HepG2 (cell line): ENCODE measurements at regions not wholly inside any gene's neighbourhood (a gene's known extent, or its start where the extent isn't known, plus 50 kb on each side); places are given as distances from the start of the nearest gene placed in this dataset.

Experiments
- ATAC-seq: fragments of 200-7000 bp; cut with Tn5 transposase; 3 replicates; pipeline ENCODE4 v1.9.1; 2020; ENCODE audit warnings: mild to moderate bottlenecking, moderate library complexity
- BruUV-seq: library from RNA; stranded (reverse); fragments of 400-500 nt; replicated peaks from 2 replicates; lab custom pipeline; 2021; lab: Mats Ljungman, UMichigan
- CTCF ChIA-PET: fragments of 300-600 bp; formaldehyde crosslinking; extraction: SDS; loops from one replicate; lab custom pipeline; 2021; ENCODE audit warnings: low total read pairs, inconsistent platforms, low intra/inter-chr PET ratio; lab: Yijun Ruan, JAX
- POLR2A ChIA-PET: fragments of 350-600 bp; sonication (Branson Sonifier 250); formaldehyde crosslinking; loops from one replicate; lab custom pipeline; 2020; ENCODE audit warnings: antibody characterized with exemption, inconsistent platforms; lab: Yijun Ruan, JAX
- DNase-seq: peaks from one replicate; pipeline ENCODE4 v3.0.0-alpha.2; 2015; ENCODE audit warnings: low spot score
- FAIRE-seq: peaks from 3 replicates; lab custom pipeline; 2011; peaks lifted over from hg19 to GRCh38; lab: Jason Lieb, UNC
- H2AFZ ChIP-seq: one replicate; pipeline ENCODE4 v1.6.1; 2011; ENCODE audit warnings: low read length, inconsistent platforms
- H3K27ac ChIP-seq: fragments of 300-600 bp; 3 replicates; pipeline ENCODE4 v1.8.0; 2011; ENCODE audit warnings: mixed run types, mild to moderate bottlenecking, mixed read lengths, low read length, inconsistent platforms; ENCODE audit not compliant: insufficient read depth; ENCODE audit errors: extremely low read length
- H3K27me3 ChIP-seq, 2 experiments: fragments of 200-600 bp in 1 of 2; 2 replicates in 1 of 2; 3 replicates in 1 of 2; pipeline versions ENCODE4 v1.6.0 to v1.8.0; 2011; ENCODE audit warnings: low read length in 2 of 2, mild to moderate bottlenecking in 2 of 2, moderate library complexity in 2 of 2, inconsistent platforms in 1 of 2; ENCODE audit not compliant: insufficient read depth in 2 of 2, control insufficient read depth in 1 of 2
- H3K36me3 ChIP-seq, 2 experiments: fragments of 200-600 bp in 1 of 2; replicated peaks in 1 of 2; 2 replicates in 1 of 2; 3 replicates in 1 of 2; pipeline versions ENCODE4 v1.5.1 to v1.8.0; 2011; ENCODE audit warnings: low read length in 2 of 2, inconsistent platforms in 1 of 2; ENCODE audit not compliant: insufficient read depth in 2 of 2, control insufficient read depth in 1 of 2
- H3K4me1 ChIP-seq: 2 replicates; pipeline ENCODE4 v1.5.1; 2012; ENCODE audit warnings: low read length, inconsistent platforms; ENCODE audit not compliant: insufficient read depth
- H3K4me2 ChIP-seq: 2 replicates; pipeline ENCODE4 v1.6.0; 2011; ENCODE audit warnings: low read depth, low read length, inconsistent platforms
- H3K4me3 ChIP-seq, 3 experiments: fragments of 200-600 bp in 1 of 3; sonication (generic), shearing (Covaris generic) in 1 of 3; replicated peaks in 1 of 3; 2 replicates each; pipeline ENCODE4 v1.5.1; 2011 to 2016; ENCODE audit warnings: low read length in 3 of 3, inconsistent platforms in 2 of 3, low read depth in 2 of 3, mild to moderate bottlenecking in 2 of 3, control low read depth in 1 of 3, mixed read lengths in 1 of 3; ENCODE audit not compliant: insufficient read depth in 1 of 3
- H3K79me2 ChIP-seq: one replicate; pipeline ENCODE4 v1.6.1; 2011; ENCODE audit warnings: low read length, inconsistent platforms; ENCODE audit not compliant: insufficient read depth
- H3K9ac ChIP-seq: 2 replicates; pipeline ENCODE4 v1.6.0; 2011; ENCODE audit warnings: mild to moderate bottlenecking, low read depth, low read length, inconsistent platforms; ENCODE audit not compliant: insufficient read depth
- H3K9me3 ChIP-seq: 2 replicates; pipeline ENCODE4 v1.5.1; 2012; ENCODE audit warnings: mild to moderate bottlenecking, low read length
- H4K20me1 ChIP-seq: 2 replicates; pipeline ENCODE4 v1.6.0; 2011; ENCODE audit warnings: inconsistent platforms, mild to moderate bottlenecking, low read length, moderate library complexity; ENCODE audit not compliant: insufficient read depth
- ATAD3A ChIP-seq: sonication (generic); formaldehyde crosslinking; IDR thresholded peaks from 2 replicates; pipeline ENCODE4 v1.4.0; 2020; ENCODE audit warnings: missing genetic modification reagents
- ATF7 ChIP-seq, 2 experiments: fragments of 450-650 bp in 1 of 2; sonication (generic) in 1 of 2; formaldehyde crosslinking in 1 of 2; IDR thresholded peaks; 2 replicates each; pipeline versions ENCODE4 v1.4.0 to v1.6.1; 2016 to 2020; ENCODE audit warnings: antibody characterized with exemption in 1 of 2, mild to moderate bottlenecking in 1 of 2, missing genetic modification reagents in 1 of 2
- CREB1 ChIP-seq, 2 experiments: fragments of 450-650 bp in 1 of 2; IDR thresholded peaks; 2 replicates each; pipeline ENCODE4 v1.6.1; 2016 to 2017; ENCODE audit warnings: control low read depth in 1 of 2, mild to moderate bottlenecking in 1 of 2, missing compliant biosample characterization in 1 of 2, missing genetic modification characterization in 1 of 2
- IRF1 ChIP-seq: sonication (generic); formaldehyde crosslinking; IDR thresholded peaks from 2 replicates; pipeline ENCODE4 v1.4.0; 2020; ENCODE audit warnings: low read depth, mild to moderate bottlenecking, missing genetic modification reagents
- JARID2 ChIP-seq: sonication (generic); formaldehyde crosslinking; IDR thresholded peaks from 2 replicates; pipeline ENCODE4 v1.8.1; 2023; ENCODE audit warnings: missing genetic modification reagents, inconsistent platforms; ENCODE audit not compliant: insufficient replicate concordance
- POLR2AphosphoS5 ChIP-seq: IDR thresholded peaks from 2 replicates; pipeline ENCODE4 v1.6.1; 2012; ENCODE audit warnings: low read depth, low read length
- PRDM15 ChIP-seq: sonication (generic); formaldehyde crosslinking; IDR thresholded peaks from 2 replicates; pipeline ENCODE4 v1.4.0; 2020; ENCODE audit warnings: missing genetic modification reagents
- RAD21 ChIP-seq: fragments of 450-650 bp; formaldehyde crosslinking; IDR thresholded peaks from 2 replicates; pipeline ENCODE4 v1.5.0; 2020; ENCODE audit warnings: mild to moderate bottlenecking
- SCMH1 ChIP-seq: sonication (generic); formaldehyde crosslinking; IDR thresholded peaks from 2 replicates; pipeline ENCODE4 v1.9.0; 2021; ENCODE audit warnings: missing genetic modification reagents, mild to moderate bottlenecking, borderline replicate concordance
- TIGD3 ChIP-seq: sonication (generic); formaldehyde crosslinking; IDR thresholded peaks from 2 replicates; pipeline ENCODE4 v1.5.1; 2020; ENCODE audit warnings: mild to moderate bottlenecking, missing genetic modification reagents, borderline replicate concordance
- ZNF101 ChIP-seq: sonication (generic); formaldehyde crosslinking; IDR thresholded peaks from 2 replicates; pipeline ENCODE4 v1.4.0; 2020; ENCODE audit warnings: mild to moderate bottlenecking, low read depth, missing genetic modification reagents, borderline replicate concordance
- ZNF780A ChIP-seq: sonication (generic); formaldehyde crosslinking; IDR thresholded peaks from 2 replicates; pipeline ENCODE4 v1.8.0; 2022; ENCODE audit warnings: mild to moderate bottlenecking, missing genetic modification reagents, moderate library complexity
- ZNF83 ChIP-seq: sonication (generic); formaldehyde crosslinking; IDR thresholded peaks from 2 replicates; pipeline ENCODE4 v1.4.0; 2020; ENCODE audit warnings: missing genetic modification reagents, mild to moderate bottlenecking, borderline replicate concordance
- WGBS: methylation state at CpG from one replicate; pipeline ENCODE4 v1.1.6; 2017; ENCODE audit warnings: low lambda C conversion rate; 5-methylcytosine and 5-hydroxymethylcytosine counted together
- in situ Hi-C: cut with HindIII; loops from 2 replicates; pipeline ENCODE4 v1.10.0; 2017; ENCODE audit warnings: low pct_unique_long_range_greater_than_20kb; ENCODE audit not compliant: extremely low pct_ligation_motif_present
- intact Hi-C: fragments of 100-400 bp; cut with micrococcal nuclease; formaldehyde crosslinking; loops from one replicate; pipeline ENCODE4 v1.10.0; 2022; ENCODE audit not compliant: unreplicated experiment

GRCh38 chr10:118181021-118181420 is 134.3 kb upstream of the RAB11FIP2 start:
- Histone ChIP-seq H3K27ac (no peak overlapping the region), H2AFZ (no peak overlapping the region), H3K27me3 (no peaks in the 10 kb centered on the region), H3K4me3 (no peak overlapping the region), H3K36me3 (no peaks in the 10 kb centered on the region), H3K9ac (no peak overlapping the region), H3K4me1 (no peaks in the 10 kb centered on the region), H3K4me2 (no peak overlapping the region), H3K79me2 (no peaks in the 10 kb centered on the region), H4K20me1 (no peaks in the 10 kb centered on the region), H3K9me3 (no peaks in the 10 kb centered on the region)
- no peak for ATAC-seq
- 0% methylated on average over 1 of the region's 1 CpG for WGBS
- CTCF ChIA-PET: no interaction called here
- intact Hi-C loops: no loop called here
- in situ Hi-C loops: no loop called here
- FAIRE-seq: no peak
- no peak for TF ChIP-seq POLR2AphosphoS5
- TF ChIP-seq ZNF101 (CRISPR knock-in tag): no peak
- peak; percentile 64 for TF ChIP-seq CREB1 (IDR thresholded peaks at IDR 0.05)
- no peak for TF ChIP-seq CREB1 (CRISPR knock-in tag; IDR thresholded peaks at IDR 0.05)
- peak; percentile 65 for TF ChIP-seq ATF7 (IDR thresholded peaks at IDR 0.05)
- no peak for TF ChIP-seq ATF7 (CRISPR knock-in tag; IDR thresholded peaks at IDR 0.05)
- BruUV-seq: no TSS peak
- no peak for DNase-seq
- POLR2A ChIA-PET: no interaction called here

GRCh38 chr10:118175148-118175547 is 128.4 kb upstream of the RAB11FIP2 start:
- ATAC-seq (no peak), DNase-seq (no peak), FAIRE-seq (no peak)
- no peak overlapping the region for H2AFZ ChIP-seq
- intact Hi-C loops (no loop called here), in situ Hi-C loops (no loop called here)
- 0% methylated on average over 2 of the region's 2 CpGs for WGBS
- H3K27ac ChIP-seq: no peak overlapping the region
- ChIA-PET CTCF (no interaction called here), POLR2A (no interaction called here)
- no peak overlapping the region for H3K4me2 ChIP-seq
- H3K4me1 ChIP-seq: no peaks in the 10 kb centered on the region
- no TSS peak for BruUV-seq
- H3K79me2 ChIP-seq: no peaks in the 10 kb centered on the region
- no peak overlapping the region for H3K4me3 ChIP-seq
- H3K27me3 ChIP-seq: peaks cover 1% of the 10 kb centered on the region in 2 experiments; a peak in 1 of 5 replicates
- H3K9ac ChIP-seq: no peak overlapping the region
- H4K20me1 ChIP-seq: no peaks in the 10 kb centered on the region
- no peaks in the 10 kb centered on the region for H3K9me3 ChIP-seq
- H3K36me3 ChIP-seq: no peaks in the 10 kb centered on the region
- TF ChIP-seq IRF1 (CRISPR knock-in tag) (no peak), ATAD3A (no peak), RAD21 (CRISPR knock-in tag) (no peak), ZNF83 (CRISPR knock-in tag) (no peak), ZNF780A (CRISPR knock-in tag) (no peak), SCMH1 (no peak), TIGD3 (CRISPR knock-in tag) (no peak), JARID2 (no peak), PRDM15 (CRISPR knock-in tag) (no peak)
